Keratinocyte (primary cell): ENCODE measurements at regions not wholly inside any gene's neighbourhood (a gene's known extent, or its start where the extent isn't known, plus 50 kb on each side); places are given as distances from the start of the nearest gene placed in this dataset.
A peak's percentile ranks its signal among the peaks of the same experiment; 100 is the strongest.

Experiments used
- DNase-seq: peaks from one replicate; pipeline ENCODE4 v3.0.0-alpha.2; 2011; ENCODE audit warnings: low read depth, missing footprints, low spot score
- FAIRE-seq: peaks from 2 replicates; lab custom pipeline; 2011; peaks lifted over from hg19 to GRCh38; lab: Jason Lieb, UNC
- H2AFZ ChIP-seq: 2 replicates; pipeline ENCODE4 v1.6.0; 2012; ENCODE audit warnings: low read length, control low read depth, inconsistent platforms; ENCODE audit not compliant: control insufficient read depth
- H3K27ac ChIP-seq: 2 replicates; pipeline ENCODE4 v1.5.1; 2011; ENCODE audit warnings: low read length; ENCODE audit not compliant: control insufficient read depth, insufficient read depth
- H3K27me3 ChIP-seq: 3 replicates; pipeline ENCODE4 v1.6.0; 2011; ENCODE audit warnings: low read length; ENCODE audit not compliant: control insufficient read depth, insufficient read depth; ENCODE audit errors: extremely low read depth
- H3K36me3 ChIP-seq, 2 experiments: 2 replicates in 1 of 2; 3 replicates in 1 of 2; pipeline ENCODE4 v1.5.1; 2011; ENCODE audit warnings: low read length in 2 of 2, mild to moderate bottlenecking in 1 of 2; ENCODE audit not compliant: control insufficient read depth in 2 of 2, insufficient read depth in 2 of 2; ENCODE audit errors: extremely low read depth in 1 of 2
- H3K4me1 ChIP-seq: 3 replicates; pipeline ENCODE4 v1.5.1; 2011; ENCODE audit warnings: low read length; ENCODE audit not compliant: control insufficient read depth, insufficient read depth; ENCODE audit errors: extremely low read depth
- H3K4me2 ChIP-seq: 3 replicates; pipeline ENCODE4 v1.6.0; 2011; ENCODE audit warnings: low read depth, low read length; ENCODE audit not compliant: control insufficient read depth, insufficient read depth; ENCODE audit errors: extremely low read depth
- H3K4me3 ChIP-seq, 3 experiments: fragments of 200-600 bp in 1 of 3; sonication (generic) in 1 of 3; 2 replicates in 2 of 3; 3 replicates in 1 of 3; pipeline ENCODE4 v1.5.1; 2011 to 2016; ENCODE audit warnings: low read length in 3 of 3, mild to moderate bottlenecking in 3 of 3, control low read depth in 2 of 3, inconsistent platforms in 1 of 3, low read depth in 1 of 3, mixed read lengths in 1 of 3, mixed run types in 1 of 3, moderate library complexity in 1 of 3; ENCODE audit not compliant: control insufficient read depth in 2 of 3, insufficient read depth in 2 of 3; ENCODE audit errors: extremely low read depth in 1 of 3
- H3K79me2 ChIP-seq: 2 replicates; pipeline ENCODE4 v1.6.0; 2012; ENCODE audit warnings: low read length; ENCODE audit not compliant: control insufficient read depth, insufficient read depth
- H3K9ac ChIP-seq: 3 replicates; pipeline ENCODE4 v1.6.0; 2011; ENCODE audit warnings: low read length; ENCODE audit not compliant: control insufficient read depth, insufficient read depth; ENCODE audit errors: extremely low read depth
- H3K9me1 ChIP-seq: 3 replicates; pipeline ENCODE4 v1.6.0; 2011; ENCODE audit warnings: low read length; ENCODE audit not compliant: control insufficient read depth, insufficient read depth; ENCODE audit errors: extremely low read depth
- H3K9me3 ChIP-seq: 2 replicates; pipeline ENCODE4 v1.5.1; 2012; ENCODE audit warnings: low read depth, low read length; ENCODE audit not compliant: control insufficient read depth
- H4K20me1 ChIP-seq: 3 replicates; pipeline ENCODE4 v1.6.0; 2011; ENCODE audit warnings: low read length; ENCODE audit not compliant: control insufficient read depth, insufficient read depth; ENCODE audit errors: extremely low read depth
- EZH2 ChIP-seq: IDR thresholded peaks from one replicate; pipeline ENCODE4 v1.6.1; 2012; ENCODE audit warnings: inconsistent platforms, mild to moderate bottlenecking, low read length, moderate library complexity
- dilution Hi-C: fragments of 300-500 bp; cut with MboI; formaldehyde crosslinking; loops from one replicate; pipeline ENCODE4 v1.7.0; 2020; ENCODE audit warnings: low sequenced_read_pairs; ENCODE audit not compliant: extremely low pct_ligation_motif_present
- TF ChIP-seq, protein P1 (sequence below), 3 experiments: IDR thresholded peaks in 1 of 3; conservative IDR thresholded peaks in 1 of 3; optimal IDR thresholded peaks in 1 of 3; 2 replicates in 2 of 3; 3 replicates in 1 of 3; pipeline versions ENCODE3 to v1.5.1; 2011; ENCODE audit warnings: low read length in 3 of 3, mild to moderate bottlenecking in 3 of 3, moderate library complexity in 2 of 3, control low read depth in 1 of 3, inconsistent platforms in 1 of 3; ENCODE audit not compliant: insufficient read depth in 2 of 3; ENCODE audit errors: extremely low read depth in 1 of 3

DNA sequence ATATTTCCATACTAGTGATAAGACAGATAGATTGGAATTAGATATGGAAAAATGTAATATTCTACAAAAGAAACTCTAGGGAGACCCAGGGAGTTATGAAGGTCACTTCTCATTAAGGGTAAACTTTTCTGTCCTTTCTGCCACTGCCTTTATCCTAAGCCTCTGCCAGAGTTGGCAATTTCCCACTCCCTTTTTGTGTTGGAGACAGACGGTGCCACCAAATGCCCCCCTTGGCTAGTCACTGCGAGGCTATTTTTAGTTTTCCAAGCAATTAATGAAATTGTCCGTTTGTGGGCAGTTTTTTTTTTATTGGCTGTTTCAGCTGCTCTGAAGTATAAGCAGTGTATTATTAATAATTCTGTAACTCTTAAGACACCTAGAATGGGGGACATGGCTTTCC, 67.6 kb upstream of the TENM4 start:
- no peak overlapping the region for H3K4me3 ChIP-seq
- DNase-seq (no peak), FAIRE-seq (no peak)
- TF ChIP-seq EZH2 = no peak
- TF ChIP-seq, protein P1, sequence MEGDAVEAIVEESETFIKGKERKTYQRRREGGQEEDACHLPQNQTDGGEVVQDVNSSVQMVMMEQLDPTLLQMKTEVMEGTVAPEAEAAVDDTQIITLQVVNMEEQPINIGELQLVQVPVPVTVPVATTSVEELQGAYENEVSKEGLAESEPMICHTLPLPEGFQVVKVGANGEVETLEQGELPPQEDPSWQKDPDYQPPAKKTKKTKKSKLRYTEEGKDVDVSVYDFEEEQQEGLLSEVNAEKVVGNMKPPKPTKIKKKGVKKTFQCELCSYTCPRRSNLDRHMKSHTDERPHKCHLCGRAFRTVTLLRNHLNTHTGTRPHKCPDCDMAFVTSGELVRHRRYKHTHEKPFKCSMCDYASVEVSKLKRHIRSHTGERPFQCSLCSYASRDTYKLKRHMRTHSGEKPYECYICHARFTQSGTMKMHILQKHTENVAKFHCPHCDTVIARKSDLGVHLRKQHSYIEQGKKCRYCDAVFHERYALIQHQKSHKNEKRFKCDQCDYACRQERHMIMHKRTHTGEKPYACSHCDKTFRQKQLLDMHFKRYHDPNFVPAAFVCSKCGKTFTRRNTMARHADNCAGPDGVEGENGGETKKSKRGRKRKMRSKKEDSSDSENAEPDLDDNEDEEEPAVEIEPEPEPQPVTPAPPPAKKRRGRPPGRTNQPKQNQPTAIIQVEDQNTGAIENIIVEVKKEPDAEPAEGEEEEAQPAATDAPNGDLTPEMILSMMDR (optimal IDR thresholded peaks at IDR 0.05 in 1 of 3, IDR thresholded peaks at IDR 0.05 in 1 of 3, conservative IDR thresholded peaks at IDR 0.05 in 1 of 3; ENCODE audit: extremely low read depth in 1 of 3, insufficient read depth in 2 of 3, low read length in 3 of 3) = no peak
- H3K27ac ChIP-seq = no peak overlapping the region
- H4K20me1 ChIP-seq = no peaks in the 10 kb centered on the region
- H3K9me3 ChIP-seq = no peaks in the 10 kb centered on the region
- no peaks in the 10 kb centered on the region for H3K36me3 ChIP-seq
- no peaks in the 10 kb centered on the region for H3K79me2 ChIP-seq
- no peak overlapping the region for H3K9ac ChIP-seq
- H2AFZ ChIP-seq = no peak overlapping the region
- H3K9me1 ChIP-seq = no peaks in the 10 kb centered on the region
- H3K27me3 ChIP-seq = no peaks in the 10 kb centered on the region
- no peak overlapping the region for H3K4me2 ChIP-seq
- H3K4me1 ChIP-seq = peaks cover 8% of the 10 kb centered on the region
- dilution Hi-C loops = no loop called here

DNA sequence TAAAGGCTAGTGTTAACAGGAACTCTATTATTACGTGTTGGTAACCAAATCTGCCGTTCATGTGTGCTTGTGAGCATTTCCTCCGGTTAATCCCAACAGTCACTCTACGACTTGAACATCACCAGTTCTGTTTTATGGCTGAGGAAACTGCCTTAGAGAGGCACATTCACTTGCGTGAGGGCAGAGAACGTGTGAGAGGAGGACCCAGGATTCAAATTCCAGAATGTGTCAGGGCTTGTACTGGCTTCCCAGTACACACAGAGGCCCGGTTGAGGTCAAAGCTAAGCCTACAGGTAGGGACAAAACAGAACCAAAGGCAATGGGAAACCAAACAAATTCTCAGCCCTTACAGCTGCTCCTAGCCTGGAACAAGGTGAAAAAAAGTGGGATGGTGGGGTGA, 66.9 kb upstream of the TENM4 start:
- no peak for DNase-seq
- no peak overlapping the region for H3K4me3 ChIP-seq
- TF ChIP-seq, protein P1 (optimal IDR thresholded peaks at IDR 0.05 in 1 of 3, IDR thresholded peaks at IDR 0.05 in 1 of 3, conservative IDR thresholded peaks at IDR 0.05 in 1 of 3; ENCODE audit: extremely low read depth in 1 of 3, insufficient read depth in 2 of 3, low read length in 3 of 3) = no peak
- TF ChIP-seq EZH2 = no peak
- H4K20me1 ChIP-seq = no peaks in the 10 kb centered on the region
- no peaks in the 10 kb centered on the region for H3K27me3 ChIP-seq
- no peak overlapping the region for H3K9ac ChIP-seq
- H3K4me1 ChIP-seq = peaks cover 8% of the 10 kb centered on the region
- no peak overlapping the region for H3K27ac ChIP-seq
- dilution Hi-C loops = no loop called here
- peak overlapping the region; percentile 57 for H3K4me2 ChIP-seq
- H3K9me3 ChIP-seq = no peaks in the 10 kb centered on the region
- H3K79me2 ChIP-seq = no peaks in the 10 kb centered on the region
- H3K36me3 ChIP-seq = no peaks in the 10 kb centered on the region
- peak; percentile 95 for FAIRE-seq
- no peaks in the 10 kb centered on the region for H3K9me1 ChIP-seq
- peak overlapping the region; percentile 69 for H2AFZ ChIP-seq
